ENCODE measurements at regions not wholly inside any gene's neighbourhood (a gene's known extent, or its start where the extent isn't known, plus 50 kb on each side); places are given as distances from the start of the nearest gene placed in this dataset.
"Not testable (repeated sequence)": the region's sequence is repeated elsewhere in the genome, so short reads cannot be mapped to it uniquely, and the experiment has no call there.

GRCh38 chr2:180698668-180699067, 281.7 kb upstream of the UBE2E3 start:
- Histone ChIP-seq H3K9me3 (ENCODE audit: low read length) (no peaks in the 10 kb centered on the region), H3K36me3 (ENCODE audit: insufficient read depth, low read length) (no peaks in the 10 kb centered on the region), H3K27me3 (ENCODE audit: insufficient read depth, low read length) (no peaks in the 10 kb centered on the region), H3K4me3 (ENCODE audit: low read length) (no peak overlapping the region), H2AFZ (ENCODE audit: low read depth, low read length) (no peak overlapping the region), H3K4me1 (ENCODE audit: insufficient read depth, low read length) (peaks cover 5% of the 10 kb centered on the region)

- H3K27me3 ChIP-seq (ENCODE audit: insufficient read depth, low read length), result no peaks in the 10 kb centered on the region
- H3K4me3 ChIP-seq (ENCODE audit: low read length), result no peak overlapping the region
- no peak overlapping the region for H2AFZ ChIP-seq (ENCODE audit: low read depth, low read length)
- H3K36me3 ChIP-seq (ENCODE audit: insufficient read depth, low read length), result no peaks in the 10 kb centered on the region
- peaks cover 5% of the 10 kb centered on the region for H3K4me1 ChIP-seq (ENCODE audit: insufficient read depth, low read length)
- no peaks in the 10 kb centered on the region for H3K9me3 ChIP-seq (ENCODE audit: low read length)
These were observed 284.6 kb upstream of the UBE2E3 start for GRCh38 chr2:180695586-180696401.

- Histone ChIP-seq H3K9me3 (ENCODE audit: low read length) (no peaks in the 10 kb centered on the region), H2AFZ (ENCODE audit: low read depth, low read length) (no peak overlapping the region), H3K4me1 (ENCODE audit: insufficient read depth, low read length) (peaks cover 5% of the 10 kb centered on the region), H3K27me3 (ENCODE audit: insufficient read depth, low read length) (no peaks in the 10 kb centered on the region), H3K36me3 (ENCODE audit: insufficient read depth, low read length) (no peaks in the 10 kb centered on the region), H3K4me3 (ENCODE audit: low read length) (no peak overlapping the region)
These were observed 285.7 kb upstream of the UBE2E3 start for GRCh38 chr2:180694445-180695421.

GRCh38 chr2:180692322-180692721, 288.1 kb upstream of the UBE2E3 start:
- Histone ChIP-seq H2AFZ (ENCODE audit: low read depth, low read length) (no peak overlapping the region), H3K36me3 (ENCODE audit: insufficient read depth, low read length) (no peaks in the 10 kb centered on the region), H3K9me3 (ENCODE audit: low read length) (no peaks in the 10 kb centered on the region), H3K4me1 (ENCODE audit: insufficient read depth, low read length) (peaks cover 5% of the 10 kb centered on the region), H3K4me3 (ENCODE audit: low read length) (no peak overlapping the region), H3K27me3 (ENCODE audit: insufficient read depth, low read length) (no peaks in the 10 kb centered on the region)

GRCh38 chr2:180691855-180692223, 288.6 kb upstream of the UBE2E3 start:
- H3K27me3 ChIP-seq (ENCODE audit: insufficient read depth, low read length); H3K9me3 ChIP-seq (ENCODE audit: low read length); H2AFZ ChIP-seq (ENCODE audit: low read depth, low read length); H3K4me3 ChIP-seq (ENCODE audit: low read length); H3K4me1 ChIP-seq (ENCODE audit: insufficient read depth, low read length); H3K36me3 ChIP-seq (ENCODE audit: insufficient read depth, low read length): not testable (repeated sequence)

- not testable (repeated sequence) for H2AFZ ChIP-seq (ENCODE audit: low read depth, low read length); H3K36me3 ChIP-seq (ENCODE audit: insufficient read depth, low read length); H3K27me3 ChIP-seq (ENCODE audit: insufficient read depth, low read length); H3K4me3 ChIP-seq (ENCODE audit: low read length); H3K9me3 ChIP-seq (ENCODE audit: low read length); H3K4me1 ChIP-seq (ENCODE audit: insufficient read depth, low read length)
These were observed 289.1 kb upstream of the UBE2E3 start for GRCh38 chr2:180691186-180691854.

- Histone ChIP-seq H3K36me3 (ENCODE audit: insufficient read depth, low read length) (no peaks in the 10 kb centered on the region), H3K9me3 (ENCODE audit: low read length) (no peaks in the 10 kb centered on the region), H2AFZ (ENCODE audit: low read depth, low read length) (no peak overlapping the region), H3K4me1 (ENCODE audit: insufficient read depth, low read length) (peaks cover 5% of the 10 kb centered on the region), H3K27me3 (ENCODE audit: insufficient read depth, low read length) (no peaks in the 10 kb centered on the region), H3K4me3 (ENCODE audit: low read length) (no peak overlapping the region)
These were observed 289.8 kb upstream of the UBE2E3 start for GRCh38 chr2:180690611-180691010.

- no peaks in the 10 kb centered on the region for H3K9me3 ChIP-seq (ENCODE audit: low read length)
- no peak overlapping the region for H3K4me3 ChIP-seq (ENCODE audit: low read length)
- no peaks in the 10 kb centered on the region for H3K27me3 ChIP-seq (ENCODE audit: insufficient read depth, low read length)
- no peak overlapping the region for H2AFZ ChIP-seq (ENCODE audit: low read depth, low read length)
- H3K36me3 ChIP-seq (ENCODE audit: insufficient read depth, low read length), result no peaks in the 10 kb centered on the region
- H3K4me1 ChIP-seq (ENCODE audit: insufficient read depth, low read length), result peaks cover 6% of the 10 kb centered on the region
These were observed 297.5 kb upstream of the UBE2E3 start for GRCh38 chr2:180682871-180683270.

- Histone ChIP-seq H3K9me3 (ENCODE audit: low read length) (no peaks in the 10 kb centered on the region), H3K4me1 (ENCODE audit: insufficient read depth, low read length) (peaks cover 6% of the 10 kb centered on the region), H3K36me3 (ENCODE audit: insufficient read depth, low read length) (no peaks in the 10 kb centered on the region), H3K4me3 (ENCODE audit: low read length) (no peak overlapping the region), H2AFZ (ENCODE audit: low read depth, low read length) (no peak overlapping the region), H3K27me3 (ENCODE audit: insufficient read depth, low read length) (no peaks in the 10 kb centered on the region)
These were observed 300.7 kb upstream of the UBE2E3 start for GRCh38 chr2:180679693-180680092.

GRCh38 chr2:180678625-180678972, 301.8 kb upstream of the UBE2E3 start:
- no peak overlapping the region for H2AFZ ChIP-seq (ENCODE audit: low read depth, low read length)
- no peak overlapping the region for H3K4me3 ChIP-seq (ENCODE audit: low read length)
- no peaks in the 10 kb centered on the region for H3K9me3 ChIP-seq (ENCODE audit: low read length)
- H3K36me3 ChIP-seq (ENCODE audit: insufficient read depth, low read length), result no peaks in the 10 kb centered on the region
- H3K27me3 ChIP-seq (ENCODE audit: insufficient read depth, low read length), result no peaks in the 10 kb centered on the region
- H3K4me1 ChIP-seq (ENCODE audit: insufficient read depth, low read length), result peaks cover 9% of the 10 kb centered on the region

GRCh38 chr2:180677930-180678624, 302.3 kb upstream of the UBE2E3 start:
- H3K36me3 ChIP-seq (ENCODE audit: insufficient read depth, low read length), result no peaks in the 10 kb centered on the region
- no peak overlapping the region for H3K4me3 ChIP-seq (ENCODE audit: low read length)
- H3K4me1 ChIP-seq (ENCODE audit: insufficient read depth, low read length), result peaks cover 9% of the 10 kb centered on the region
- H3K9me3 ChIP-seq (ENCODE audit: low read length), result no peaks in the 10 kb centered on the region
- H3K27me3 ChIP-seq (ENCODE audit: insufficient read depth, low read length), result no peaks in the 10 kb centered on the region
- H2AFZ ChIP-seq (ENCODE audit: low read depth, low read length), result no peak overlapping the region

GRCh38 chr2:180677200-180677599, 303.2 kb upstream of the UBE2E3 start:
- Histone ChIP-seq H3K9me3 (ENCODE audit: low read length) (no peaks in the 10 kb centered on the region), H3K27me3 (ENCODE audit: insufficient read depth, low read length) (no peaks in the 10 kb centered on the region), H3K4me3 (ENCODE audit: low read length) (no peak overlapping the region), H3K36me3 (ENCODE audit: insufficient read depth, low read length) (no peaks in the 10 kb centered on the region), H2AFZ (ENCODE audit: low read depth, low read length) (no peak overlapping the region), H3K4me1 (ENCODE audit: insufficient read depth, low read length) (peaks cover 9% of the 10 kb centered on the region)

Data from neuron (in vitro differentiated cells).